ENCODE measurements at regions not wholly inside any gene's neighbourhood (a gene's known extent, or its start where the extent isn't known, plus 50 kb on each side); places are given as distances from the start of the nearest gene placed in this dataset.

DNA sequence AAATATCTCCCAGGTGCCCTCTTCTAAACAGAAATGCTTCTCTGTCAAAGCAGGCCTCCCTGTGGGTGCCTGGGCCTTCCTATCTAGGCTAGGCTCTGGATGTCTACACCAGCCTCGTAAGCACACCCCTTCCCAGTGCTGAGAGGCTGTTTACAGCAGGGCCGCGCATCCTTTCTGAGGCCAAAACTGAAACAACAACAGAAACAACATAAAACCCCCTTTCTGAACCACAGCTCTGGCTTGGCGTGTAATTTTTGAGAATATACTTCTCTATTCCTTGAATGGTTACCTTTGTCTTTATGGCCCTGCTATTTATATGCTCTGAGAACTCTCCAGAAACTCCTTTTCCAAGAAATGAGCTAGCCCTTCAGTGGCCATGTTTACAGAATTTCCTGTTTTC, 118.4 kb downstream of the BCL2L11 start:
- TF ChIP-seq, protein P1, sequence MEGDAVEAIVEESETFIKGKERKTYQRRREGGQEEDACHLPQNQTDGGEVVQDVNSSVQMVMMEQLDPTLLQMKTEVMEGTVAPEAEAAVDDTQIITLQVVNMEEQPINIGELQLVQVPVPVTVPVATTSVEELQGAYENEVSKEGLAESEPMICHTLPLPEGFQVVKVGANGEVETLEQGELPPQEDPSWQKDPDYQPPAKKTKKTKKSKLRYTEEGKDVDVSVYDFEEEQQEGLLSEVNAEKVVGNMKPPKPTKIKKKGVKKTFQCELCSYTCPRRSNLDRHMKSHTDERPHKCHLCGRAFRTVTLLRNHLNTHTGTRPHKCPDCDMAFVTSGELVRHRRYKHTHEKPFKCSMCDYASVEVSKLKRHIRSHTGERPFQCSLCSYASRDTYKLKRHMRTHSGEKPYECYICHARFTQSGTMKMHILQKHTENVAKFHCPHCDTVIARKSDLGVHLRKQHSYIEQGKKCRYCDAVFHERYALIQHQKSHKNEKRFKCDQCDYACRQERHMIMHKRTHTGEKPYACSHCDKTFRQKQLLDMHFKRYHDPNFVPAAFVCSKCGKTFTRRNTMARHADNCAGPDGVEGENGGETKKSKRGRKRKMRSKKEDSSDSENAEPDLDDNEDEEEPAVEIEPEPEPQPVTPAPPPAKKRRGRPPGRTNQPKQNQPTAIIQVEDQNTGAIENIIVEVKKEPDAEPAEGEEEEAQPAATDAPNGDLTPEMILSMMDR (IDR thresholded peaks at IDR 0.05) = no peak
- TF ChIP-seq POLR2AphosphoS5 (IDR thresholded peaks at IDR 0.05; ENCODE audit: low read depth, low read length) (no peak), TCF7L2 (IDR thresholded peaks at IDR 0.05; ENCODE audit: low read depth, low read length) (no peak), SIN3A (IDR thresholded peaks at IDR 0.05; ENCODE audit: borderline replicate concordance, insufficient read depth, low read depth, low read length) (no peak)
- TF ChIP-seq, protein P2, sequence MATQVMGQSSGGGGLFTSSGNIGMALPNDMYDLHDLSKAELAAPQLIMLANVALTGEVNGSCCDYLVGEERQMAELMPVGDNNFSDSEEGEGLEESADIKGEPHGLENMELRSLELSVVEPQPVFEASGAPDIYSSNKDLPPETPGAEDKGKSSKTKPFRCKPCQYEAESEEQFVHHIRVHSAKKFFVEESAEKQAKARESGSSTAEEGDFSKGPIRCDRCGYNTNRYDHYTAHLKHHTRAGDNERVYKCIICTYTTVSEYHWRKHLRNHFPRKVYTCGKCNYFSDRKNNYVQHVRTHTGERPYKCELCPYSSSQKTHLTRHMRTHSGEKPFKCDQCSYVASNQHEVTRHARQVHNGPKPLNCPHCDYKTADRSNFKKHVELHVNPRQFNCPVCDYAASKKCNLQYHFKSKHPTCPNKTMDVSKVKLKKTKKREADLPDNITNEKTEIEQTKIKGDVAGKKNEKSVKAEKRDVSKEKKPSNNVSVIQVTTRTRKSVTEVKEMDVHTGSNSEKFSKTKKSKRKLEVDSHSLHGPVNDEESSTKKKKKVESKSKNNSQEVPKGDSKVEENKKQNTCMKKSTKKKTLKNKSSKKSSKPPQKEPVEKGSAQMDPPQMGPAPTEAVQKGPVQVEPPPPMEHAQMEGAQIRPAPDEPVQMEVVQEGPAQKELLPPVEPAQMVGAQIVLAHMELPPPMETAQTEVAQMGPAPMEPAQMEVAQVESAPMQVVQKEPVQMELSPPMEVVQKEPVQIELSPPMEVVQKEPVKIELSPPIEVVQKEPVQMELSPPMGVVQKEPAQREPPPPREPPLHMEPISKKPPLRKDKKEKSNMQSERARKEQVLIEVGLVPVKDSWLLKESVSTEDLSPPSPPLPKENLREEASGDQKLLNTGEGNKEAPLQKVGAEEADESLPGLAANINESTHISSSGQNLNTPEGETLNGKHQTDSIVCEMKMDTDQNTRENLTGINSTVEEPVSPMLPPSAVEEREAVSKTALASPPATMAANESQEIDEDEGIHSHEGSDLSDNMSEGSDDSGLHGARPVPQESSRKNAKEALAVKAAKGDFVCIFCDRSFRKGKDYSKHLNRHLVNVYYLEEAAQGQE (IDR thresholded peaks at IDR 0.05; ENCODE audit: insufficient read depth in 1 of 2, low read depth in 2 of 2, low read length in 1 of 2) = no peak
